ENCODE measurements at regions not wholly inside any gene's neighbourhood (a gene's known extent, or its start where the extent isn't known, plus 50 kb on each side); places are given as distances from the start of the nearest gene placed in this dataset.

DNA sequence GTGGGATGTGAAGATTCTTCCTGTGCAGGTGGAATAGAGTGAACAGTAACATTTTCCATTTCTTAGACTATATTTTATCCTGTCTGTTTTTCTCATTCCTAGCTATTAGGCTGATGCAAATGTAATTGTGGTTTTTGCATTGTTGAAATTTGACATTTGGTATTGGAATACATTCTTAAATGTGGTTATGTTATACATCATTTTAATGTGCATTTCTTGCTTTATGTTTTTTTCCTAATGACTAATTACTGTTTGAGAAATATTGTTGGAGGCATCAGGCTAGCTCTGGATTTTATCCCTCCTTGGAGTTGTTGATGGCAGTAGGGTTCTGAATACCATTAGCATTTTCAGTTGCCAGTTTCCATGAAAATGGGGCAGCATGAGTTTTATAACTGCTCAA lies 75.9 kb upstream of the GNG2 start (continued):
- TF ChIP-seq, protein P1, sequence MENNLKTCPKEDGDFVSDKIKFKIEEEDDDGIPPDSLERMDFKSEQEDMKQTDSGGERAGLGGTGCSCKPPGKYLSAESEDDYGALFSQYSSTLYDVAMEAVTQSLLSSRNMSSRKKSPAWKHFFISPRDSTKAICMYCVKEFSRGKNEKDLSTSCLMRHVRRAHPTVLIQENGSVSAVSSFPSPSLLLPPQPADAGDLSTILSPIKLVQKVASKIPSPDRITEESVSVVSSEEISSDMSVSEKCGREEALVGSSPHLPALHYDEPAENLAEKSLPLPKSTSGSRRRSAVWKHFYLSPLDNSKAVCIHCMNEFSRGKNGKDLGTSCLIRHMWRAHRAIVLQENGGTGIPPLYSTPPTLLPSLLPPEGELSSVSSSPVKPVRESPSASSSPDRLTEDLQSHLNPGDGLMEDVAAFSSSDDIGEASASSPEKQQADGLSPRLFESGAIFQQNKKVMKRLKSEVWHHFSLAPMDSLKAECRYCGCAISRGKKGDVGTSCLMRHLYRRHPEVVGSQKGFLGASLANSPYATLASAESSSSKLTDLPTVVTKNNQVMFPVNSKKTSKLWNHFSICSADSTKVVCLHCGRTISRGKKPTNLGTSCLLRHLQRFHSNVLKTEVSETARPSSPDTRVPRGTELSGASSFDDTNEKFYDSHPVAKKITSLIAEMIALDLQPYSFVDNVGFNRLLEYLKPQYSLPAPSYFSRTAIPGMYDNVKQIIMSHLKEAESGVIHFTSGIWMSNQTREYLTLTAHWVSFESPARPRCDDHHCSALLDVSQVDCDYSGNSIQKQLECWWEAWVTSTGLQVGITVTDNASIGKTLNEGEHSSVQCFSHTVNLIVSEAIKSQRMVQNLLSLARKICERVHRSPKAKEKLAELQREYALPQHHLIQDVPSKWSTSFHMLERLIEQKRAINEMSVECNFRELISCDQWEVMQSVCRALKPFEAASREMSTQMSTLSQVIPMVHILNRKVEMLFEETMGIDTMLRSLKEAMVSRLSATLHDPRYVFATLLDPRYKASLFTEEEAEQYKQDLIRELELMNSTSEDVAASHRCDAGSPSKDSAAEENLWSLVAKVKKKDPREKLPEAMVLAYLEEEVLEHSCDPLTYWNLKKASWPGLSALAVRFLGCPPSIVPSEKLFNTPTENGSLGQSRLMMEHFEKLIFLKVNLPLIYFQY (CRISPR knock-in tag; IDR thresholded peaks at IDR 0.05; ENCODE audit: borderline replicate concordance): no peak
- TF ChIP-seq ZNF891 (CRISPR knock-in tag; IDR thresholded peaks at IDR 0.05) (no peak), RORA (CRISPR knock-in tag; IDR thresholded peaks at IDR 0.05) (no peak), ZNF775 (CRISPR knock-in tag; IDR thresholded peaks at IDR 0.05; ENCODE audit: borderline replicate concordance) (no peak), ZNF563 (CRISPR knock-in tag; IDR thresholded peaks at IDR 0.05) (no peak), RXRB (CRISPR knock-in tag; IDR thresholded peaks at IDR 0.05; ENCODE audit: borderline replicate concordance) (no peak), ATRX (CRISPR knock-in tag; IDR thresholded peaks at IDR 0.05; ENCODE audit: borderline replicate concordance) (no peak)
- TF ChIP-seq, protein P2, sequence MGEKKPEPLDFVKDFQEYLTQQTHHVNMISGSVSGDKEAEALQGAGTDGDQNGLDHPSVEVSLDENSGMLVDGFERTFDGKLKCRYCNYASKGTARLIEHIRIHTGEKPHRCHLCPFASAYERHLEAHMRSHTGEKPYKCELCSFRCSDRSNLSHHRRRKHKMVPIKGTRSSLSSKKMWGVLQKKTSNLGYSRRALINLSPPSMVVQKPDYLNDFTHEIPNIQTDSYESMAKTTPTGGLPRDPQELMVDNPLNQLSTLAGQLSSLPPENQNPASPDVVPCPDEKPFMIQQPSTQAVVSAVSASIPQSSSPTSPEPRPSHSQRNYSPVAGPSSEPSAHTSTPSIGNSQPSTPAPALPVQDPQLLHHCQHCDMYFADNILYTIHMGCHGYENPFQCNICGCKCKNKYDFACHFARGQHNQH (CRISPR knock-in tag; IDR thresholded peaks at IDR 0.05): no peak

DNA sequence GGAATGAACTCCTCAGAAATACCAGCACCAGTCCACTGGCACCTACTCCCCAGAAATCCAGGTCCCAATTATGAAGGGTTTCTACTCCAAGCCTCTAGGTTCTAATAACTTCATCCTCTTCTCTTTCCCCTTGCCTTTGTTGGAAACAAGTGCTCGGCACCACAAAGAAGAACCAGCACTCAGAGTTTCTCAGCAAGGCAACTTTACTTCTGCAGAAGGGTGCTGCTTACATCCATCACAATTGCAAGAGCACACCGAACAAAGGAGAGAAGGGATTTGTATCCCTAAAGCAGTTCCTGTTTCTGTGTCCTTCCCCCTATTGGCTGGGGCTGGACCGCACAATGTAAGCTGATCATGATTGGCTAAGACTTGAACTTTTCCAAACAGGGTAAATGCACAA lies 74.2 kb upstream of the GNG2 start:
- no peaks in the 10 kb centered on the region for H4K20me1 ChIP-seq (ENCODE audit: insufficient read depth, low read length)
- H3K4me3 ChIP-seq (replicated peaks in 1 of 3; ENCODE audit: insufficient read depth in 1 of 3, low read depth in 2 of 3, low read length in 3 of 3): no peak overlapping the region
- H3K9me3 ChIP-seq (ENCODE audit: low read length): peaks cover 8% of the 10 kb centered on the region; the same call in 1 of the 2 replicates
- in situ Hi-C loops (cut with HindIII; ENCODE audit: extremely low pct_ligation_motif_present, low pct_unique_long_range_greater_than_20kb): no loop called here
- H3K4me1 ChIP-seq (ENCODE audit: insufficient read depth, low read length): no peaks in the 10 kb centered on the region
- ChIA-PET CTCF (ENCODE audit: low intra/inter-chr PET ratio, low total read pairs) (no interaction called here), POLR2A (no interaction called here)
- no peaks in the 10 kb centered on the region for H3K36me3 ChIP-seq (replicated peaks in 1 of 2; ENCODE audit: control insufficient read depth in 1 of 2, insufficient read depth in 2 of 2, low read length in 2 of 2)
- intact Hi-C loops (cut with micrococcal nuclease; ENCODE audit: unreplicated experiment): no loop called here
- no TSS peak for BruUV-seq (replicated peaks)
- H3K4me2 ChIP-seq (ENCODE audit: low read depth, low read length): no peak overlapping the region
- H3K79me2 ChIP-seq (ENCODE audit: insufficient read depth, low read length): no peaks in the 10 kb centered on the region
- H3K27me3 ChIP-seq (ENCODE audit: control insufficient read depth in 1 of 2, insufficient read depth in 2 of 2, low read length in 2 of 2): peaks cover 0 to 4% of the 10 kb centered on the region in 2 experiments; a peak in 1 of 5 replicates
- no peak overlapping the region for H2AFZ ChIP-seq (ENCODE audit: low read length)
- TF ChIP-seq ZFP62 (CRISPR knock-in tag; IDR thresholded peaks at IDR 0.05) (no peak), SIX4 (CRISPR knock-in tag; IDR thresholded peaks at IDR 0.05) (no peak), ZNF781 (CRISPR knock-in tag; IDR thresholded peaks at IDR 0.05; ENCODE audit: borderline replicate concordance, not compliant biosample characterization) (no peak), STAG1 (CRISPR knock-in tag; IDR thresholded peaks at IDR 0.05) (no peak), ZNF615 (CRISPR knock-in tag; IDR thresholded peaks at IDR 0.05; ENCODE audit: borderline replicate concordance) (no peak), PHB2 (IDR thresholded peaks at IDR 0.05; ENCODE audit: partially characterized antibody) (no peak), ZNF761 (CRISPR knock-in tag; conservative IDR thresholded peaks at IDR 0.05) (no peak), KLF9 (CRISPR knock-in tag; IDR thresholded peaks at IDR 0.05; ENCODE audit: low read depth) (no peak), ZNF430 (CRISPR knock-in tag; IDR thresholded peaks at IDR 0.05) (no peak), ELF4 (CRISPR knock-in tag; IDR thresholded peaks at IDR 0.05; ENCODE audit: borderline replicate concordance) (no peak)
- WGBS (ENCODE audit: low lambda C conversion rate): 0% methylated on average over 3 of the region's 3 CpGs
- no peak for DNase-seq (ENCODE audit: low spot score)
- no peak for FAIRE-seq
- no peak overlapping the region for H3K9ac ChIP-seq (ENCODE audit: insufficient read depth, low read depth, low read length)
- no peak overlapping the region for H3K27ac ChIP-seq (ENCODE audit: extremely low read length, insufficient read depth, low read length)
- ATAC-seq: no peak
